NCI-H146 treated with DMSO at 0.1 percent for 48 hours (cell line): ENCODE measurements at regions not wholly inside any gene's neighbourhood (a gene's known extent, or its start where the extent isn't known, plus 50 kb on each side); places are given as distances from the start of the nearest gene placed in this dataset.
"Not testable (repeated sequence)": the region's sequence is repeated elsewhere in the genome, so short reads cannot be mapped to it uniquely, and the experiment has no call there.

Source experiments
- DNase-seq: peaks from one replicate; lab custom pipeline; 2025; ENCODE audit not compliant: unreplicated experiment; lab: John Stamatoyannopoulos, UW

DNA sequence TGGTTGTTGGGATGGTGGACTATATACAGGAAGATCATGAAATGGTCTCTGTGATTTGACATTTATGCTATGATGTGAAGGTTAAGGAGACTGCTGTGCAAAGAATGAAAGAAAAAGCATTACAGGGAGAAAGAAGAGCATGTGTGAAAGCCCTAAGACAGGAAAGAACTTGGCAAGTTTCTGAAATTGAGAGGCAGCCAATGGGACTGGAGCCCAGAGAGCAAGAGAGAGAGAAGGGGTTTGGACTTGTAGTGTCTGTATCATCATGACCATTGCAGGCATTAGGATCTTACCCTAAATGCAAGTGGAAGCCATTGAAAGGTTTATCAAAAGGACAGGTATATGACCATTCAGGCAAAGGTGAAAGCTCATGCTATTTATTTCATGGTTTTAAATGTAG is 147.1 kb downstream of the NAA11 start:
- DNase-seq = no peak

DNA sequence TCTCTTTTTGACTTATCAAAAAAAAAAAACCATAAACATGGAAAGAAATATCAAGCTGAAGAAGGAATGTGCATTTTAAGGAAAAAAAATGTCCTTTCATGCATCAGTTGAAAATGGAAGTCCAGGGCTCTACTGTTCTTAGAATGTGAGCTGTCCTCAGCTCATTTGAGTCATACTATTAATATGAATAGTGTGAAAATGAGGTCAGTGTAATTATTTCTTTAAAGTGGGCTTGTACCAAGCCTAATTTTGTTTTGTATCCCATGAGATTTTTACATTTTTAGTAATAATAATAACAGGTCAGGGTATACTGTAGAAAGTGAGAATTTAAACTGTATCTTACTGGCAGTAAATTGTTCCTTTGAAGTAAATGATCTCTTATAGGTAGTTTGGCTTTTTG is 148.5 kb downstream of the NAA11 start:
- no peak for DNase-seq

DNA sequence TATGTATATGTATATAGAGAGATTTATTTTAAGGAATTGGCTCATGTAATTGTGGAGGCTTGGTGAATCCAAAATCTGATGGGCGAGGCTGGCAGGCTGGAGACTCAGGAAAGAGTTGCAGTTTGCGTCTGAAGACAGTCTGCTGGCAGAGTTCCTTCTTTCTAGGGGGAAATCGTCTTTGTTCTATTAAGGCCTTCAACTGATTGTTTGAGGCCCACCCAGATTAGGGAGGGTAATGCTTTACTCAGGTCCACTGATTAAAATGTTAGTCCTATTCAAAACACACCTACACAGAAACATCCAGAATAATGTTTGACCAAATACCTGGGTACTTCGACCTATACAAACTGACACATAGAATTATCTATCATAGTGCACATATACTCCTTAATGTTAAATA is 149.5 kb downstream of the NAA11 start:
- no peak for DNase-seq

DNA sequence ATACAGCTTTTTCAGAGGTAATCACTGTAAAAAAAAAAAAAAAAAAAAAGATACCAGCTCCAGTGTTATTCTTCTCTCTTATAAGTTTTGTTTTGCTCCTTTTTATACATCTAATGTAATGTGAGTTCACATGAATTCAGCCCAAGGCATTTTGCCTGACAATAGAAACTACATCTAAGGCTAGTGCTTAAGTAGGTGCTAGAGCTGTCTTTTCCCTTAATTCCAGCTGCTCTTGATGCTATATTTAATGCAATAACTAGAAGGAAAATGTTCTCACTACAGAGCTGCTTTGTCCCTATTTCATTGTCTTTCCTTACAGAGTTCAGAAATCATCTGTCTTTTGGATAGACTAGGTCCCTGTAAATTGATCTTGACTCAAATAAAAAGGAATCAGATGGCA is 150.1 kb downstream of the NAA11 start:
- DNase-seq = peak; percentile 21

DNA sequence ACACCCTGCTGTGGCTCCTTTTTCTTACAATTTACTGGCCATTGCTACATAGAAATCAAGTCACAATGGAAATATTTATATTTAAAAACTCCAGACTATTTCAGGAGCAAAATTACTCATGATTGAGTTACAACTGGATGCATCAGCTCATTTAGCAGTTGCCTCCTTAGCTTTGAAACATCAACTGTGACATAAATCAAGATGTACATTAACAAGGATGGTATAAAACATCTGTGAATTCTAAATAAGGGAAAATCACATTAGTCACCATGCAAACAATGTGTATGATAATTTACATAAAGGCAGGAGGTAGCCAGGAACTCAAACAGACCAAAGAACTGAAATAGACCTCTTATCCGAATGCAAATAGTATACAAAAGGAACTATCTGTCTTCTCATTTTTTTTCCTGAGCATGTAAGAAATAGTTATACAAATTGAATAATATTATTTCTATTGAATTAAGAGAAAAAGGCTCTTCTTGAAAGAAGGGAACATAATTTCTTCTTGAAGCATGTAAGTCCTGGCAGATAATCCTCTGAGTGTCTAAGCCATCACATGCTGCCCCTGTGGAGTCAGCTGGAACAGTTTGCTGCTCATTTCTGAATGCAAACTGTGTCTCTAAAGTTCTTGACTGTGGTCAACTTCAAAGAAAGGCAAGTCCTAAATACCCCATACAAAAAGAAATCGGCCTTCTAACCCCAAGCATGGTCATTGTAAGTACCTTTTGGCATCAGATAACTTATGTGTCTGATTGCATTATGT is 151.2 kb downstream of the NAA11 start:
- DNase-seq = no peak

DNA sequence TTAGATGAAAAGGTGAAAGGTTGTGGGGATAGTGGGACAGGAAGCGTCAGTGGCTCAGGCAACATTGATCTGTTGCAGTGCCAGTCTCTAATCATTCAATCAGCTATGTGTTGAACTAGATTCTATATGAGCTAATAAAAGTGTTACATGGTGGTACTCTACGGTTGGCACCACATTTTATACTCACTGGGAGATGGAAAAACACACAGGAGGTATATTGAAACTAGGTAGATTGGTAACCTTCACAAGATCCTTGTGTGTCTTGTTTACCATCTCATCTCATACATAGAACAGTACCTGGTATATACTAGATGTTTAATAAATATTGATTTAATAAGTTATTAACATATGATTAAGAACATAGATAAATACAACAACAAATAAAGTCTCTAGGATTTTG is 152.7 kb downstream of the NAA11 start:
- no peak for DNase-seq

DNA sequence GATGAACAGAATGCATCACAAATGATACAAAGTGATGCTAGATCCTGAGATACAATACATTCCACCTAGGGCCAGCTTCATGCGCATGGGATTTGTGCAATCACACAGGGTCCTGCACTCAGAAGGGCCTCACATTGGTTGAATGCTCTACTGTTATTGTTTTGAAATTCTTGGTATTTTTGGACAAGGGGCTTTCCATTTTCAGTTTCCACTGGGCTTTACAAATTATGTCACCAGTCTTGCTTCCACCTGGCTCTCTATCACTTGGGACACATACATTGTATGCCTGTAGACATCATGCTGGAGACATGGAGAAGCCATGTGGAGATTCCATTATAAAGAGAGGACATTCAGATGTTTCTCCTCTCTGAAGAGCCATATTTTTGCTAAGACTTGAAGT is 155.8 kb downstream of the NAA11 start:
- no peak for DNase-seq

DNA sequence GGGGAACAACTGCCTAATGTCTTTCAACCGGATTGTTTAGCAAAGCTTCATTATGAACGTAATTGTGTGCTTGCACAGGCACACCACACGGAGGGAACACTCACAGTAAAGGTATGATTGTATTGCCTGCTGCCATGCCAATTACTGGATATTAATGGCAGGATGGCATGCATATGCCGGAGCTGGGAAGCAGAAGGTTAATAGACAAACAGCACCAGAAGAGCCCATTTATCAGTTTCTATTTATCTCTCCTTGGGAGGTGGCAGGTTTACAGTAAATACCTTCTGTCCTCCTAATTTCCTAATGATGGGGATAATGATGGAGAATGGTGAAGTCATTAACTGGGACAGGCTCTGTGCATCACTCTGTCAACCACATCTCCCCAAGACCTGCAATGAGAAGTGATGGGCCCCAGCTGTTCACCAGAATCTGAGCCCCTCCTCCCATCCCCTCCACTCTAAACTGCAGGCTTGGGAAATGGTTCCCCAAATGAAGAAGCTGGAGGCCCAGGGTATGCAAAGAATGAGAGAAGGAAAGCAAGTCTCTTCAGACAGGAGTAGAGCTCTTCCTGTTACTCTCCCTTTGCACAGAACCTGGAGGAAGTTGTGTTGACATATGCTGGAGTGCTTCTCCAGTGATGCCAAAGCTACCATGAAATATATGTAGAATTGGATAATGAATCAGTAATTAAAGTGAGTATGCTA is 160.8 kb downstream of the NAA11 start:
- DNase-seq = peak; percentile 74

DNA sequence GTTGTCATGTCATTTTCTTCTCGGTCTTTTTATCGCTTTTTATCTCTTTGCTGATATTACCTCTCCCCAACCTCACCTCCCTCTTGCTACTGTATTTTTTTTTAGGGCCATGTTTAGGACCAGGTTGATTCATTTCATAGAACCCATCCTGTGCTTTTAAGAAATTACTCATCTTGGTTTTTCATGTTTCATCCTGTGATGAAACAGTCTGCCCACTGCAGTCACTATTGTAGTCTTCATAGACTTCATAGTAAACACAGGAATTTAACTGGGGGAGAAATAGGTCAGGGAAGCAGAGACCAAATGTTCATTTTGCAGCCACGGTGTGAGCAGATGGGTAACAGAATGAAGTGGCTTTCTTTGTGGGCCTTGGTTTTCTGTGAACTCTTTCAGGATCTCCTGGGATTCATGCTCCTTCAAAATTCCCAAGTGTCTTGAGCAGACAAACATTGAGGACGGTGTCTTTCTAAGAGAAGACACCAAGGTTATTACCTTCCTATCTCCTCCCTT is 161.8 kb downstream of the NAA11 start:
- DNase-seq = no peak

DNA sequence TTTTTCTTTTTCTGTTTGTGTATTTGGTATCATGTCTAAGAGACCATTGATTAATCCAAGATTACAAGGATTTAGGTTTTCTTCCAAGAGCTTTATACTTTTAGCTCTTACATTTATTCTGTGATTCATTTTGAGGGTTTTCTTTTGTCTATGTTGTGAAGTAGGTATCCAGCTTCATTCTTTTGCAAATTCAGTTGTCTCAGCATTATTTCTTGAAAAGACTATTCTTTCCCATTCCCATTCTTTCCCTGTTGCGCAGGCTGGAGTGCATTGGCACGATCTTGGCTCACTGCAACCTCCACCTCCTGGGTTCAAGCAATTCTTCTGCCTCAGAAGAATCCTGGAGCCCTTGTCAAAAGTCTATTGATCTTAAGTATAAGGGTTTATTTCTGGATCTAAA is 164.9 kb downstream of the NAA11 start:
- no peak for DNase-seq

DNA sequence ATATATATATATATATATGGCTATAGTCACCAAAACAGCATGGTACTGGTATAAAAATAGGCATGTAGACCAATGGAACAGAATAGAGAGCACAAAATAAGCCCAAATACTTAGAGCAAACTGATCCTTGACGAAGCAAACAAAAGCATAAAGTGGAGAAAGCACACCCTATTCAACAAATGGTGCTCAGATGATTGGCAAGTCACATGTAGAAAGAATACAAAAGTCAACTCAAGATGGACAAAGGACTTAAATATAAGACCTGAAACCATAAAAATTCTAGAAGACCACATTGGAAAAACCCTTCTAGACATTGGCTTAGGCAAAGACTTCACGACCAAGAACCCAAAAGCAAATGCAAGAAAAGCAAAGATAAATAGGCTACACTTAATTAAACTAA is 167.2 kb downstream of the NAA11 start:
- DNase-seq = not testable (repeated sequence)

DNA sequence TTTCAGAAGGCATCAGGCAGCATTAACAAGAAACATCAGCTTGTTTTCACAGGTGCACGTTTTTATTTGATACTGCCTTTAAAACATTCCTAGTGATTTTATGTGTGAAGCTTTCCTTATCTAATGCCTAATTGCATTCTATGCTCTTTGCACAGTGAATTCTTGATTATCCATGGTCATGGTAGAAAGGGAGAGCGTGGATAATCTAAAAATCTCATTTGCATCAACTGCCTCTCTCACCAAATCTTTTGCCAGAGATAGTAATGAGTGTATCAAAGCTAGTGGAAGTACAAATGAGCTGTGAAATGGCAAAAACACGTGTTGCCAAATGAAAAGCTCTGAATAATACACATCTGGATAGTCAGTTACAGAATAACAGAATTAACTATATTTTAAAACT is 170.5 kb downstream of the NAA11 start:
- DNase-seq = no peak

DNA sequence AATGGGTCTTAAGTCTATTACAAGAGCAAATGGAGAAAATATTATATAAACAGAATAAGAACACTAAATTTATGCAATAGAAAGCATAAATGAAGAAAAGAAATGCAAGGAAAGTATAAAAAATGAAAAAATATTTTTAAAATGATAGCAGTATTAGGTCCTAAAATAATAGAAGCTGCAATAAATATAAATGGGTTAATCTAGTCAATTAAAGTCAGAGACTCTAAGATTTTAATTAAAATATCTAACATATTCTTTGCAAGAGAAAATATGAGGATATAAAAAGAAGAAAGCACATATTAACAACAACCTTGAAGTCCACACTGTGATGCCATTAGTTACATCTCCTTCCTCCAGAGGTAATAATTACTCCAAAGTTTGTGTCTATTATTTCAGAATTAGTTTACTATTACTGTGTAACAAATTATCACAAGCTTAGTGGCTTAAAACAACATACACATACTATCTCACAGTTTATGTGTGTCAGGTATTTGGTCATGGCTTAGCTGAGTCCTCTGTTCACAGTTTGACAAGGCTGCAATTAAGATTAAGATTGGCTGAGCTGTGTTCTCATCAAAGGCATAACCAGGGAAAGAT is 174.9 kb downstream of the NAA11 start:
- DNase-seq = no peak

DNA sequence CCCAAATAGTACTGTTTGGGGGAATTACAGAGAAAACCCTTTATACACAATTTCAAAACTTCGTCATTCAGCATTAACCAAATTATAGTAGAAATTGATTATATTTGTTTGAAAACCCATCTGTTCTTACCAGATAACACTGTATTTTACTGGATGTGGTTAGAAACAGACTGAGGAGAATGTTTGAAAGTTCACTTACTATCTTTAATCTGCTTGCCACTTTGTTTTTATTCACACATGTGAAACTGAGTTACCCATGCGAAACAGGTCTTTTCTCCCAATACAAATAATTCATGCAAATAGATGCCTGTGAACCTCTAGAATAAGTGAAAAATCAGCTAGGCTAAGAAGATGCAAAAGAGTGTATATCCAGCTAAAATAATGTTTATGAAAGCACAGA is 177.5 kb downstream of the NAA11 start:
- DNase-seq = no peak

DNA sequence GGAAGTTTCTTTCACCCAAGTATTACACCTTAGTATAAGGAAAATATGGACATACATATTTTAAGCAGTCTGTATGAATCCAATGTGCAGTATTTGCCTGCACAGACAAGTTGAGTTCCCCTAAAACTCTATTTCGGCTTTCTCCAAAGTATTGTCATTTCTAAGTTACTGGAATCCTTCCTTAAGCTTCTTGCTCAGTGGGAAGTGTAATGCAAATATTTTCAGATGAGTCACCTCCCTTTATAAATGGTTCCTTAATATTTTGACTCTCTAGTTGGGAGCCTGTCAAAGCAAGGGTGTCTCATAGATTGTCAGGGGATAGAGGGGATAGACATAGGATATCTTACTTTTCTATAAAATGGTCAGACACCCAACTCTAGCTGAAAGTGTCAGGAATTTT is 178.6 kb downstream of the NAA11 start:
- DNase-seq = no peak

DNA sequence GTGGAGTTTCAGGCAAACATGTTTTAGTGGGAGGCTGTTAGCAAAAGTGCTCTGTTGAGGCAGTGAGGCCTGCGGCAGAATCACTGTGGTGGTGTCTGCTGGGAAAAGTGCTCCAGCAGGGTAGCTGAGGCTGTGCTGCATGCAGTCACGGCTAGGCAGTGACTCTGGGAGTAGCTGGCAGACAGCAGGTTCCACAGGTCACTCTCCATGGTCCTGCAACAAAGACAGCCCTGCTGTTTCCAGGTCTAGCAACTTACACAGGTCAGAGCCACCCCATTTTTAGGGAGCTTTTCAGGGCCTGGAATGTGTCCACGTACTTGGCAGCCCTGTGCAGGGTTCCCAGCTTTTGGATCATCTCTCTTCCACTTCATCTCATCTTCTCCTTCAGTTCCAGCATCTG is 184.3 kb downstream of the NAA11 start:
- DNase-seq = no peak

DNA sequence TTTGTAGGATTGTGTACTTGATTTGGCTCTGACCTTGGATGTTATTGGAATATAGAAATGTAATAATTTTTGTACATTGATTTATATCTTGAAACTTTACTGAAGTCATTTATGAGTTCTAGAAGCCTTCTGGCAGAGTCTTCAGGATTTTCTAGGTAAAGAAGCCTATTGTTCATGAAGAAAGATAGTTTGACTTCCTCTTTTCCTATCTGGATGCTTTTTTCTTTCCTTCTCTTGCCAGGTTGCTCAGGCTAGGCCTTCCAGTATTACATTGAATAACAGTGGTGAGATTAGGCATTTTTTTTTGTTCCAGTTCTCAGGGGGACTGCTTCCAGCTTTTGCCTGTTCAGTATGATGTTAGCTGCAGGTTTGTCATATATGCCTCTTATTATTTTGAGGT is 191.1 kb downstream of the NAA11 start:
- DNase-seq = no peak

DNA sequence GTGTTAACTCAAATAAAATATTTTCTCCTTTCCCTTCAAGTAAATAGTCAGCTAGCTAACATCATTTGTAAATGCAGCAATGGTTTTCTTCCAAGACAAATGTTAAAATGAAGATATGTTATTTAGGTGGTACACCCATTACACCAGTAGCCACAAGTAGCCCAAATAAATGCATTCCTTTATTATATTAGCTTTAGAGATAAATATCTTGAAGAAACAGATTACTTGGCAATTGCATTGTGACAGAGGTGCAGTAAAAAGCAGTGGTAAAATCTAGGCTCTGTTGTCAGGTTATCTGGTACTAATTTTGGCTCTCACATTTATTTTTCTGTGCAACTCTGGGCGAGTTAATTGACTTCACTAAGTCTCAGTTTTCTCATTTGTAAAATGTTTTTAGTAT is 193.0 kb downstream of the NAA11 start:
- DNase-seq = no peak

DNA sequence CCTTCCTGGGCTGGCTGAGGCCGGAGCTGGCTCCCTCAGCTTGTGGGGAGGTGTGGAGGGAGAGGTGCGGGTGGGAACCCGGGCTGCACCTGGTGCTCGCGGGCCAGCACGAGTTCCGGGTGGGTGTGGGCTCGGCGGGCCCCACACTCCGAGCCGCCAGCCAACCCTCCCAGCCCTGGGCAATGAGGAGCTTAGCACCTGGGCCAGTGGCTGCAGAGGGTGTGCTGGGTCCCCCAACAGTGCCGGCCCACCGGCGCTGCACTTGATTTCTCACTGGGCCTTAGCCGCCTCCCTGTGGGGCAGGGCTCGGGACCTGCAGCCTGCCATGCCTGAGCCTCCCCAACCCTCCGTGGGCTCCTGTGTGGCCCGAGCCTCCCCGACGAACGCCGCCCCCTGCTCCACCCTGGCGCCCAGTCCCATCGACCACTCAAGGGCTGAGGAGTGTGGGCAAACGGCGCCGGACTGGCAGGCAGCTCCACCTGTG is 182.7 kb upstream of the PAQR3 start:
- DNase-seq = no peak

DNA sequence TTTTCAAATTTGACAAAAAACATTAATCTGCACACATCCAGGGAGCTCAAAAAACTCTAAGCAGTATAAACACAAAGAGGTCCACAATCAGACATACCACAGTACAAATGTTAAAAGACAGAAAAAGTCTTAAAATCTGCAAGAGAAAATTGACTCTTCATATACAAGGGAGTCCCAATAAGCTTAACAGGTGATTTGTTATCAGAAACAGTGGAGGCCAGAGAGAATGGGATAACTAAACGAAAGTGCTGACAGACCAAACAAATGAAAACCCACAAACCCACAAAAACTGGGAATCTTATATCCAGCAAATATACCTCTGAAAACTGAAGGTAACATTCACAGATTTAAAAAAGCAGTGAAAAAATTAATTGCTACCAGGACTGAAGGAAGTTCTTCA is 182.0 kb upstream of the PAQR3 start:
- no peak for DNase-seq

DNA sequence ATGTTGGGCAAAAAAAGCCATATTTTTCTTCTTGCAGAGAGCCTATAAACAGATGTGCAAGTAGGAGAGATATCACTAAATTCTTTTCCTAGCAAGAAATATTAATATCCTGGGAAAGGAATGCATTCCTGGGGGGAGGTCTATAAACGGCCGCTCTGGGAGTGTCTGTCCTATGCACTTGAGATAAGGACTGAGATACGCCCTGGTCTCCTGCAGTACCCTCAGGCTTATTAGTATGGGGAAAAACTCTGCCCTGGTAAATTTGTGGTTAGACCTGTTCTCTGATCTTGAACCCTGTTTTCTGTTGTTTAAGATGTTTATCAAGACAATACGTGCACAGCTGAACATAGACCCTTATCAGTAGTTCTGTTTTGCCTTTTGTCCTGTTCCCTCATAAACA is 177.8 kb upstream of the PAQR3 start:
- not testable (repeated sequence) for DNase-seq

DNA sequence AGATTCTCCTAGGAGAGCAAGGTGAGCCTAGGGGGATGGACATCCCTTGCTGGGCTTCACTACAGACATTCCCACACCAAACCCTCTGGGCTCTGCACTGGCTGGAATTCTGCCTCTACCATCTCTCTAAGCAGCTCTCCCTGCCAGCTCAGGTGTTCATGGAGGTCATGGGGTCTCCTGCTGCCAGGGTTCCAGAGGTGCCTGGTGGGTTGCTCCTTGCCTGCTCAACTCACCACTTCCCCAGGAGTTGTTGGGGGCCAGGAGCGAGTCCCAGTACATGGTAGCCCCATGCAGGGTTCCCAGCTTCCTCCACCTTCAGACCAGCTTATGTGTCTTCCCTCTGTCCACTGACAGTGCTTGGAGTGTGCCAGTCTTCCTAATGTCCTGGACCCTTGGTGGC is 167.8 kb upstream of the PAQR3 start:
- DNase-seq = no peak
